PC-3 (cell line): ENCODE measurements at regions not wholly inside any gene's neighbourhood (a gene's known extent, or its start where the extent isn't known, plus 50 kb on each side); places are given as distances from the start of the nearest gene placed in this dataset.

Experiments used
- CTCF ChIP-seq: fragments of 300-600 bp; sonication (generic); conservative IDR thresholded peaks from 2 replicates; pipeline ENCODE4 v1.5.1; 2017; ENCODE audit warnings: antibody characterized with exemption, low read depth, mild to moderate bottlenecking, low read length
- EZH2 ChIP-seq: fragments of 300-600 bp; sonication (generic); IDR thresholded peaks from one replicate; pipeline ENCODE4 v1.6.1; 2017; ENCODE audit warnings: antibody characterized with exemption, mild to moderate bottlenecking, low read length; ENCODE audit not compliant: unreplicated experiment
- EZH2phosphoT487 ChIP-seq: fragments of 300-600 bp; sonication (generic); IDR thresholded peaks from 2 replicates; pipeline ENCODE4 v1.6.1; 2018; ENCODE audit warnings: mild to moderate bottlenecking, antibody characterized with exemption, low read length, borderline replicate concordance

- no peak for TF ChIP-seq CTCF
- TF ChIP-seq EZH2phosphoT487 = no peak
- no peak for TF ChIP-seq EZH2
These were observed 400.4 kb upstream of the POM121L12 start for GRCh38 chr7:52635021-52635420.
